ENCODE measurements at regions not wholly inside any gene's neighbourhood (a gene's known extent, or its start where the extent isn't known, plus 50 kb on each side); places are given as distances from the start of the nearest gene placed in this dataset.

DNA sequence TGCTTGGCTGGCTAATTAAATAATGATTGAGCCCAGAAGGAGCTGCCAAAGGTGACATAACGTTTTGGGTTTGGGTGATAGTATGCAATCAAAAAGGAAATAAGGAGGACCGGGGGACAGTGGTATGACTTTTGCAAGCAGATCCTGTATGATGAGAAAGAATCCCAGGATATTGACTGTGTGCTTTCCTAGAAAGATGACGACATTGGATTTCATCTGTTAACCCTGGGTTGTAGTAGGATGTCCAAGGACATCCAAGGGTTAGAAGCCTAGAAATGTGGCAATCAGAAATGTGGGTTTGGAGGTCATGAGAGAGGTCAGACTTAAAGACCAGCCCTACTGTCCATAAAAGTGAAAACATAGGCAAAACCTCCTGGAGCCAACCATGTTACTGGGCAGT, 50.3 kb upstream of the HMHB1 start:
- DNase-seq: no peak

DNA sequence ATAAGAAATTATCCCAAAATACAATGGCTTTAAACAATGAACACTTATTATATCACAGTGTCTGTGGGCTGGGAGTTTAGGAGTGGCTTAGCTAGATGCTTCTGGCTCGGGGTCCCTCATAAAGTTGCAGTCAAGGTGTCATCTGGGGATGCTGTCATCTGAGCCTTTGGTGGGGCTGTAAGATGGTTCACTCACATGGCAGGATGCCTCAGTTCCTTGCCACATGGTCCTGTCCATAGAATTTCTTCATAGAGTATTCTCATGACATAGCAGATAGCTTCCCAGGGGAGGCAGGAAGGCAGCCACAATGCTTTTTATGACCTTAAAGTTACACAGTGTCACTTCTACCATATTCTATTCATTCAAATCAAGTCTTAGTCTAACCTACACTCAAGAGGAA, 51.2 kb upstream of the HMHB1 start:
- DNase-seq: no peak

DNA sequence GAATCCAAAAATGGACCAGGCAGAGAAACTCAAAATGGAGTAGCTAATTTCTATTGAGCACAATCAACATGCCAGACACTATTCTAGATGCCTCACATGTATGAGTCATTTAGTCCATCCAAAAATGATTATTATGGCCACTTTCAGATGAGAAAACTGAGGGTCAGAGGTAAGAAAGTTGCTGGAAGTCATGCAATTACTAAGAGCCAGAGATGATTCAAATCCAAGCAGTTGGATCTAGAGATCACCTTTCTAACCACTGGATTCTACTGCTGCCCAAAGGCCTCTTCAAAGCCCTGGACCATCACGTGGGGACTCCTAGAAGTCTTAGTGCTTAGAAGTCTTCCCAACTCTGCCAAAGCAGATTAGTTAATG, 51.8 kb upstream of the HMHB1 start:
- DNase-seq: no peak

DNA sequence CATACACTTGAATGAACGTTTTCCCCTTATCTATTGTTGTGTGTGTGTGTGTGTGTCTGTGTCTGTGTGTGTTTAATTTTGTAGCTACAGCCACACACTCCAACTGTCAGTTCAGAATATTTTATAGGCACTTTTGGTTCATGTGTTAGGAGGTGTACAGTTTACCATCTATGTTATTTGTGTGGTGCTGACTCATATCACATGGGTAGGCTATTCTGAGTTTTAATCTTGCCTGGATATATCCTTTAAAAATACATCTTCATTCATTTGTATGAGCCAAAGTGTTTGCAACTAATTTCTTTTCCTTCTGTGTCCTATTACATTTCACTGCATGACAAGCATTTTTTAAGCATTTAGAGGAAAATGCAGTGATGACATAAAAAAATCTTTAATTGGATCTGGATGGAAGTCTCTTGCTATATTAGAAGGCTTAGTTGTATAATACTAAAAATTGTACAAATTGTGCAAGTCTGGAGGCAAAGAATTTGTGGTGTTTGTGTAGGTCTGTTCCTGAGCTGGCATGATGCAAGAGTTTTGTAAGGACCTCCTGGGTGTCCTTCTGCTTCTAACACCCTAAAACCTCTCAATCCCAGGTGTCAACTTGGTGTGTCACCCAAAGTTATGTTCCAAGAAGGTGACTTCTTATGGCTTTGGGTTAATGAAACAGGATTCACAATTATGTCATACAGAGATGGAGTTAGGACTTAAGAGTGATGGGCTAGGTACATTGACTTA, 52.4 kb upstream of the HMHB1 start:
- no peak for DNase-seq

DNA sequence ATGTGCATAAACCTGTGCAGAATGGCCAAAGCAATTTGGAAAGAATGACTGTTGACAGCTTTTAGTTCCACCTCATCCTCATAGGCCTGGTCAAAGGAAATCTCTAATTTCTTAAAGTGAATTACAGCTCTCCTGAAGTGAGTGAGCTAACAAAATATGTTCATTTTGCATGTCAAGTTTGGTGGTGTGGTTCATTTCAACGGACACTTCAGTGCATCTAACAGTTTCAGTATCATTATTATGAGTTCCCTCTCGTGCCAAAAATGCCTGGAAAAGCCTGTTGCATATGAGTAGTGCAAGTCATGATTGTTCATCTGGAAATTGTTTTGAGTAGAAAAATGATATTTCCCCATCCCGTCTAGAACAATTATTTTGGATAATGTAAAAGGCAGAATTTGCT, 53.2 kb upstream of the HMHB1 start:
- DNase-seq: no peak

DNA sequence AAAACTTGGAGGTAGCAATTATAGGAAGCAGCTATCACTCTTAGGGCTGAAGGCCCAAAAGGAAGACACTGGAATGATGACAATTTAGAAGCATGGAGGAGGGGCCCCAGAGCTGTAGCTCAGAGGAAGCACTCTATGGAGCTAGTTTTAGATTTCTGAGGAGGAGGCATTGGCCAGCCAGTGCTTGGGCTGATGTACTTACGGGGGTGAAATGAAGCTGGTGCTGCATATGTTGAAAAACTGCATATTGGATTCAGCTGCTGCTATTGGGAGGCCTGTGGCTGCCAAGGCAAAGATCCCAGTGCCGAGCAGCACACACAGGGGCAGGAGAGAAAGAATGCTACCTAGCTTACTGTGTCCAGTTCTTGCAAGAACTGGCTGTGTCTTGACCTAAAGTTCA, 53.9 kb upstream of the HMHB1 start:
- DNase-seq: peak in 37 of 58 donors; percentile 1 to 78 (median 12)

DNA sequence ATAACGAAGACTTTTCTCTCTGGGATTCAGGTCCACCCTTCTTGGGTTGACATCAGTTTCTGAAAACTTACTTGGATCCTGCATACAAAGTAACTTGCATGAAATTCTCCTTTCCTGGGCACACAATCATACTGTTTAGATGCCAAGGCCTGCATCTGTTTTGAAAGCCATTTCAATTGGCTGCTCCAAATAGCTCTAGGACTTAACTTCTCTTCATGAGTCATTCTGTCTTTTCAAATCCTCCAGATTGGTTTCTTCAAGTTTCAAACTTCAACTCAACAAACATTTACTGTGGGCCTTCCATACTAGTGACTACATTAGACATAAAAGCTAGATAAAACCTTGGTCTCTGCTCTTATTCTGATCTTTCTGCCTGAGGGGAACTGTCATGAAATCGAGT, 54.8 kb upstream of the HMHB1 start:
- DNase-seq: peak in 3 of 58 donors; percentile 1 to 5 (median 1)

DNA sequence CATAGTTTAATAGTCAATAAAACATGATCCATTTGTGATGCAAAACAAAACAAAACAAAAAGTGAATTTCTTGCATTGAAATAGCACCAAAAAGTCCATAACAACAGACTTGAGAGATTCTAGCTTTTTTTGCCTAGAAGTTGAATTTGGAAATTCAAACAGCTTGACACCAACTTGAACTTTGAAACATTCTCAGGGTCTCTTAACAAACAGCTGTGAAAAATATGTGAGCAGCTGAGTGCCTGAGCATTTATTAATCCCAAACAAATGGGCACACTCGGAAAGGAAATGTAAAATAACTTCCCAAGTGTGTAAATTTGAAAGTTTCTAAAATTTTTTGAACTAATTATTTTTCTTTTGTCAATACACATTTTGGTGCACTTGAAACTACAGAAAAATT, 56.0 kb upstream of the HMHB1 start:
- no peak for DNase-seq

DNA sequence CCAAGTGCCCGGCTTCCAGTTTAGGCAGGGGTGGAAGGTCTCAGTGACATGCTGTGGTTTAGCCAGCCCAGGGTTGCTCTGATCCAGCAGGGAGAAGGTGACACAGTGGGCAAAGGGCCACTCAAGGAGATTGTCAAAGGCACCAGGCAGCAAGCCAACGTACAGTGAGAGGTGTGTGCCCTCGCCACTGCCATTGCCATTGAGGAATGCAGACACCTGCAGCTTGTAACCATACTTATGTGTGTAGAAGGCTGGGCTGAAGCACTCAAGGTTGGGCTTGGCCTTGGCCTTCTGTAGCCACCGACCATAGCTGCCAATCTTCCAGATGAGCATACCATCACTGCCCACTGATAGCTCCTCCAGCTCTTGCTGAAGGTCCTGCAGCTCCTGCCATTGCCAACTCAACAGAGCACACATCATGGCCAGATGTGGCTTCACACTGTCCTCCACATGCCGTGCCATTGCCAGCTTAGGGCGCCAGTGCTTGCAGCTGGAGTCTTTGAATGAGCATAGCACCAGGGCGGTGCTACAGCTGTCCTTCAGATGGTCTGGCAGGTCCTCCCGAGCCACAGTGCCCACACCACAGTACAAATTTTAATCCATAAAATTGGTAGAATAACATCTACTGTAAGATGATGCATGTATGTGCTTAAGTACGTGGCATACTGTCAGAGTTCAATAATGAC, 59.7 kb upstream of the HMHB1 start:
- DNase-seq: no peak

DNA sequence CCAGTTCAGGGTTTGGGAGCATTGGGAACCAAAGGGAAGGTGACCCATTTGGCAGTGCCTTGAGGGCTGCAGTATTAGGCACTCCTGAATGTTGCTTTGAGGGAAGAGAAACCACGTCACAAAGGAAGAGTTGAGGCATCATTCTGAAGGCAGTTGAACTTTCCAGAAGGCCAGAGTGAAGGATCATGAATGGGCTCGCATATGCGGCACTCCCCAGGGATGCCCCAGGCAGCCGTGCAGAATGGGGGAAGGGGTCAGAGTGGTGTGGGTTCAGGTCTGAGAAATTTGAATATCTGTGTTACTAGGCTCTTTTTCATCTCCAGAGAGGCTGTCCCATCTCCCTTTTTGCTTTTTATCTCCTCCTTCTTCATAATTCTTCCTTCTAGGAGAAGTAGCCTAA, 60.6 kb upstream of the HMHB1 start:
- DNase-seq: no peak

DNA sequence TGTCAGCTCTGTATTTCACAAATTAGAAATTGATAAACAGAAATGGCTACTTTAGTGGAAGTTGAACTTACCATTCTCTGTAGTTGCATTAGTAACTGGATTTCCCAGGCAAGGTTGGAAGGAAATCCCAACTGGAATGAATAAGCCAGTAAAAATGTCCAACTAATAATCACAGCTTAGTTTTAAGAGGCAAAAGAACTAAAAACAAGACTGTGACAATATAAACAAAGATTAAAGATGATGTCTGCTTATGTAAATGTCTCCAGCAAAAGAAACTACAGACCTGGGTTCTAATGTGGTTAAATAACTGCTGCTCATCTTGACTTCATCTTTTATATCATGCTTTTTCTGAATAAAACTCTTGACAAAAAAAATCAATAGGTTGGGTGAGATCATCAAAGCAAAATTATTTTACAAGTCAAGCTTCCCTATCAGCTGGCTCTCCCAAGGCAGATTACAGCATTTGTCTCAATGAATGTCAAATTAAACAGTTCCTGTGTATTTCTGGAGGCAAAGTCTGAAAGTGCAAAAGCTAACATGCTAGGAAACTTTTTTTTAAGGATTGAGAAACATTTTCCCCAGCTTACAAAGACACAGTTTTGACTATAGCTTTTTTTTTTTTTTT, 62.3 kb upstream of the HMHB1 start:
- no peak for DNase-seq

DNA sequence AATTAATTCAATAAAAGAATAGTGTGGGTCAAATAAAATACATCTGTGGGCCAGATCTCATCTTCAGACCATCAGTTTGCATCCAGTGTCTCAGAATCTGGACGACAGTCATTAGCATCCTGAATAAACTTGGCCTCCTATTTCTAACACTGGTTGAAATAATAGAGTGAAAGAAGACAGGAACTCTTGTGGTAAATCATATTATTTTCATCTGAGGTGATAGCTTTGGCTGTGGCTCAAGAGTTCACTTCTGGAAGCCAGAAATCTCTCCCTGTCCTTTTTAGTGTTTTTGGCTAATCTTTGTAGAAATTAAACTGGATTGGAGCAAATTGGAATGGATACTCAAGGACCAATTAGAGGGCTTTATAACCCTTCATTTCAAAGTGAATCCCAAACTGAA, 63.4 kb upstream of the HMHB1 start:
- DNase-seq: no peak

DNA sequence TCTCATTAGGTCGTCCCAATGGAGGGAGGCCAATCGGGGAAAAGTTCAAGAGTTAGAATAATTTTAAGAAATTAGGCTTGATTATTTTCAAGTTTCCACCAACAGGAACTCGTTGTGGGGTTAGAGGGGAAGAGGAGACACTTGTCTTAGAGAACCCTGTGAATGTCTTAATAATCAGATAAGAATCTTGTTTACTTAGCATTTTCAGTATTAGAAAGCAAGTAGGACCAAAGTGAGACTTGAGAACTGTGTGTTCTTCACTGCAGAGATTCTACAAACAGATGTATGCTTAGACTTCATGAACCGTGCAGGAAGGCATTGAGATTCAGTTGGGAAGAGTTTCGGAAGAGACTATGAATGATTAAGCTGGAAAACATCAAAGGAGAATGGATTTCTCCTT, 69.0 kb upstream of the HMHB1 start:
- no peak for DNase-seq

DNA sequence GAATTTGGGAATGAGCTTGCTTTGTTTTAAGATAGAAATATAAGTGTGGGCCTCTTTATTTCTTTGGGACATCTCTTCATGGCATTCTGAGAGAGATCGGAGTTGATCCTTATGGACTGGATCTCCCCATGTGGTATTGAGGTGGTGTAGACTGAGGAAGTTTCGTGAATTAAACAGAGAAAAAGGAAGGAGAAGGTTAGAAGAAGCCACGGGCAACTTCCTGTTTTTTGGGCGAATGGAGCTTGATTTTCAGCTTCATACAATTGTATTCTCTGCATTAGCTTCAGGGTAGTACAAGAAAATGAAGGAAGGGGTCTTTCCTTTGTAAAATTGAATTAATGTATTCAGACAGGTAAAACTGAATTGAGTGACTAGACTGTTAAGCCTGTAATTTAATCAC, 70.5 kb upstream of the HMHB1 start:
- DNase-seq: no peak

DNA sequence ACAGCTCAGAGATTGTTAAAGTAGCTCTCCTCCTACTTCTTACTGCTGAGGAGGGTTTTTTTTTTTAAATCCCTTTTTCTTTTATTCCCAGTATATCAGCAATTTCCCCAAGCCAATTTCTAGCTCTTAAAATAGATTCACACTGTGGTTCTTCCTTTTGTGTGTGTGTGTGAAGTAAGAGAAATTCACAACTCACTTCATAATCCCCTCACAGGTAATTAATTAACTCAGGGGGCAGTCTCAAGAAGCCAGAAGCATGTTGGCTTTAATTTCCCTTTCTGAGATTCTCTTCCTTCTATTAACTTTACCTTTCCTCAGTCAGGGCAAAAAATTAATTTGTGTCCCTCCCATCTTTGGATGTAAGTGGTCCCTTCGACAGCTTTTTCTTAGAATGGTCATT, 71.0 kb upstream of the HMHB1 start:
- no peak for DNase-seq

DNA sequence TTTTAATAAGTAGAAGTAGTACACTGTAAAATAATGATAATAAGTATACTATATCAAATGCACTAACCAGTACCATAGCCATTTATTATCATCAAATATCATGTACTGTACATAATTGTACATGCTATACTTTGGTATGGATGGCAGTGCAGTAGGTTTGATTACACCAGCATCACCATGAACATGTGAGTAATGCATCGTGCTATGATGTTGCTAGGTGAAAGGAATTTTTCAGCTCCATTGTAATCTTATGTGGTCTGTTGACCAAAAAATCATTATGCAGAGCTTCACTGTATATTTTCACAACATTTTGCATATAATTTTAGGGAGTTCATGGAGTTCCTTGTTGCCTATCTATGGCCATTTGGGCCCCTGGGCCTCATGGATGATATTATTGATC, 72.2 kb upstream of the HMHB1 start:
- no peak for DNase-seq

DNA sequence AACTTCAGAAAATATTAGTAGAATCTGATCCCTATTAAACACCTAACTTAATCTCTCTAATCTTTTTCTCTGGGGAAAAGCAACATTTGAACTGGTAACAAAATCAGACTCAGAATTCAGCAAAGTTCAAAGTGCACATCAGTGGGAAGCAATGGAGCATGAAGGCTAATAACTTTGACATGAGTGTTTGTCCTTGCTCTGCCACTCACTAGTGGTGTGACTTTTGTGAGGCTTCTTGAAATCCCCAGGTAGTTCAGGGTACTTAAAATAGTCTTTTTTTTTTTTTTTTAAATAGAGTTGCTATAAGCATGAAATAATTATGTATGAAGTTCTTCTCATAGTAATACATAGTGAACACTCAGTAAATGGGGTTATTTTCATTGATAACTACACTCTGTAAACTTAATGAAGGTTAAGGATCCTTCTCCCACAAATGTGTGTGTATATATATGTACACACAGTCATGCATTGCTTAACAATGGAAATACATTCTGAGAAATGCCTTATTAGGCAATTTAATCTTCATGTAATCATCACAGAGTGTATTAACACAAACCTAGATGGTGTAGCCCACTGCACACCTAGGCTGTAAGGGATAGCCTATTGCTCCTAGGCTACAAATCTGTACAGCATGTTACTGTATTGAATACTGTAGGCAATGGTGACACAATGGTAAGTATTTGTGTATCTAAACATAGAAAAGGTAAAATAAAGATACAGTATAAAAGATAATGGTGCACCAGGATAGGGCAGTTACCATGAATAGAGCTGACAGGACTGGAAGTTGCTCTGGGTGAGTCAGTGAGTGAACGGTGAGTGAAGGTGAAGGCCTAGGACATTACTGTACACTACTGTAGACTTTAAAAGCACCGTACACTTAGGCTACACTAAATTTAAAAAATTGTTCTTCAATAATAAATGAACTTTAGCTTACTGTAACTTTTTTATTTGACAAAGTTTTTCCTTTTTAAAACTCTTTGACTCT, 73.3 kb upstream of the HMHB1 start:
- no peak for DNase-seq

DNA sequence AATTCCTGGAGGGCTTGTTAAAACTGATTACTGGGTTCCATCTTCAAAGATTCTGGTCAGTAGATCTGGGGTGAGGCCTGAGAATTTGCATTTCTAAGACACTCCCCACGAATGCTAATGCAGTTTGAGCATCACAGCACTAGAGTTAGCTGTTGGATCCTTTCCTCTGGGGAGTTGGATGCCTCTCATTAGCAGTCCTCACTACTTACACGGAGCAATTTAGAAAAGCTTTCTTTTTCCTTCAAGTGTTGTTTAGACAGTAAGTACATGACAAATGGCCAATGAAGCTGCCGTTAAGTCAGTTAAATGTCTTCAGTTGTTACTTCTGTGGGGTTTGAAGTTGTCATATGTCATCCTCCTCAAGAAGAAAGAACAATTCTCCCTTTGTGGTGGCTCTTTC, 74.9 kb upstream of the HMHB1 start:
- DNase-seq: no peak

DNA sequence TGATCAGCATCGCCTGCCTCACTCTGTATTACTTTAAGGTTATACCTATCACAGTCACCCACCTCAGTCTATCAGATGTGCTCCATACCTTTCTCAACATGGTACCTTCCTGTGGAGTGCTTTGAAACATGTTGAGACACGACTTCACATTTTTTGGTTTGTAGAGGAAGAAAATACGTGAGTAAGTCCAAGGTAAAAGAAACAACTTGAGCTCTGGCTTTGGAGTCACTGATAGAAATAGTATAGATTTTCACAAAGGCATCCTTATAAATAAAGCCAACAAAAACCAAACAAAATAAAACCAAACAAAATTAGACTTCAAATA, 77.5 kb upstream of the HMHB1 start:
- DNase-seq: no peak

DNA sequence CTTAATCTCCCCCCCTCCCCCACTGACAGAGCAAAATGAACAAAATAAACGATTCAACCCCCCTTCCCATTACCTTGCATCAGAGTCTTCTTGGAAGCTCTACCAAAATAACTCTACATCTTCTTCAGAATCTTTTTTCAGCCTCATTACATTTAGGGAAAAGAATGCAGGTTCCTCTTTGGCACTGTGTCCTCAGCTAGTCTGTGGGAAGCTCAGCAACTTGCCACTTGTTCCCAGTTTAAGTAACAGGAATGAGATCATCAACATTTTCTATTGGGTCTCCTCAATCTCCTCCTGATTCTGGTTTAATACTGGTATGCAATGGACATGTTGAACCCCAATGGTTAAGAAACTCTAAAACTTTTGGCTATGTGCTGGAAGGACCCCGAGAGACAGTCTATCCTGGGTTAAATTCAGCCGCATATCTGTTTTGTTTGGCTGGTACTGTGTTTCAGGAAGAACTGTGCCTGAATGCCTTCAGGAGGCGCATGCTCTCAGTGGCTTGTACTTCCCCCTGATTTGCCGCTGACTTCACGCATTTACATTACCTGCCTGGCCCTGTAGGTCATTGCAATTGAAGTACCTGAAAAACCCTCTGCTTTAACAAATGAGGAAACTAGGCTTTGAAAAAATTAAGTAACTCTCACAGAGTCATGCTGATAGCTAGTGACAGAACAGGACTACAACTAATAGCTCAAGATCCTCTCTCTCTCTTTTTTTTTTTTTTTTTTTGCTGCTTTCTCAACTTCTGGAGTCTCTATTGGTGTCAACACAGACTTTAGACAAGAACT, 78.1 kb upstream of the HMHB1 start:
- DNase-seq: no peak

DNA sequence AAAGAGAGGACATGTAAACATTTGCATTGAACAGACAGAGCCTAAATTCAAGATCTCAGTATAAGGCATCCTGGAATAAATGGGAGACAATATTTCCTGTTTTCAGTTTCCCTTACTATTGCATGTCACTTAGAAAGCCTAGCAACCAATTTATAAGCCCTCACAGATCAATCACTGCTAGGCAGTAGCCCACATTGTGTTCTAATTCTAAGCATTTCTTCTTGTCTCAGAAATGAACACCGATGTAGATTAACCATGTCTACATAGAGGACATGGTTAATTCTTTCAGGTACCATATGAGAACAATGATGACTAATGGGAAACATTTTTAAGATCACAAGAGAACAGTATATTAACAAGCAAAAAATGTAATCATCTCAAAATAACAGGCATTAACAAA, 79.6 kb upstream of the HMHB1 start:
- no peak for DNase-seq

Data from anterior cingulate cortex (tissue), 58 donors.